ENCODE measurements at regions not wholly inside any gene's neighbourhood (a gene's known extent, or its start where the extent isn't known, plus 50 kb on each side); places are given as distances from the start of the nearest gene placed in this dataset.

DNA sequence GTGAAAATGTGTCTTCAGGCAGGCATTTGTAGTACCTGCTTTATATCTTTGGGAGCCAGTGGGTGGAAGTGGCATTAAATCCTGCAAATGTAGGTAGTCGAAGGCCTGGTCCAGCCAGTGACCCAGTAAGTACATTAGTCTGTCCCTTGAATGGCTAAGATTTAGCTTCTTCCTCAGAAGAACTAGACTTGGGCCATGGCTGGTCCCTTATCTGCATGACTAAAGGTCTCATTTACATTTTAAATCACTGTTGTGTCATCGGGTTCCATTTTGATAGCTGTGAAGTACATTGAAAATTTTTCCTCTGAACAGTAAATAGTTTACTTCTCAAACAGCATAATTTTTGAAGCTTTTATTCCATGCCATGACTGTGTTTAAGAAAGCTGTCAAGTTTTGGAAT, 438.4 kb upstream of the KLHL29 start:
- no peak for TF ChIP-seq EZH2 (IDR thresholded peaks at IDR 0.05; ENCODE audit: low read length, missing control alignments)
- TF ChIP-seq, protein P1, sequence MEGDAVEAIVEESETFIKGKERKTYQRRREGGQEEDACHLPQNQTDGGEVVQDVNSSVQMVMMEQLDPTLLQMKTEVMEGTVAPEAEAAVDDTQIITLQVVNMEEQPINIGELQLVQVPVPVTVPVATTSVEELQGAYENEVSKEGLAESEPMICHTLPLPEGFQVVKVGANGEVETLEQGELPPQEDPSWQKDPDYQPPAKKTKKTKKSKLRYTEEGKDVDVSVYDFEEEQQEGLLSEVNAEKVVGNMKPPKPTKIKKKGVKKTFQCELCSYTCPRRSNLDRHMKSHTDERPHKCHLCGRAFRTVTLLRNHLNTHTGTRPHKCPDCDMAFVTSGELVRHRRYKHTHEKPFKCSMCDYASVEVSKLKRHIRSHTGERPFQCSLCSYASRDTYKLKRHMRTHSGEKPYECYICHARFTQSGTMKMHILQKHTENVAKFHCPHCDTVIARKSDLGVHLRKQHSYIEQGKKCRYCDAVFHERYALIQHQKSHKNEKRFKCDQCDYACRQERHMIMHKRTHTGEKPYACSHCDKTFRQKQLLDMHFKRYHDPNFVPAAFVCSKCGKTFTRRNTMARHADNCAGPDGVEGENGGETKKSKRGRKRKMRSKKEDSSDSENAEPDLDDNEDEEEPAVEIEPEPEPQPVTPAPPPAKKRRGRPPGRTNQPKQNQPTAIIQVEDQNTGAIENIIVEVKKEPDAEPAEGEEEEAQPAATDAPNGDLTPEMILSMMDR (conservative IDR thresholded peaks at IDR 0.05 in 1 of 2, IDR thresholded peaks at IDR 0.05 in 1 of 2; ENCODE audit: low read depth in 1 of 2, low read length in 2 of 2) = no peak
